ENCODE measurements at regions not wholly inside any gene's neighbourhood (a gene's known extent, or its start where the extent isn't known, plus 50 kb on each side); places are given as distances from the start of the nearest gene placed in this dataset.

DNA sequence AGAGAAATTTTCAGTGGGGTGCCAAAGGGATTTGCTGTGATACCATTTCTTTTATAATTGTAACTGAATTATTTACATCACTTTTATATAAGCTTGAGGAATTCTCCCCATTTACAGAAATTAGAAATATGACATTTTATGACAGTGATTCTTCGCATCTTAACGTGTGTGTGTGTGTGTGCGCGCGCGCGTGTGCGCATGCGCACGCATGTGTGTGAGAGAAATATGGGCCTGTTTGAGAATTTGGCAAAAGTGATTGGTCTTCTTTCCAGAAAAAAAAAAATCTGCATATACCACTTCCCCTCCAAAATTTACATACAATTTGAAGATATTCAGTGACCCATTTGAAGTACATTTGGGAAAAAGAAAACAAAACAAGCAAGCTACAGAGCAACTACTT, 190.7 kb upstream of the PDE4D start:
- TF ChIP-seq, protein P1, sequence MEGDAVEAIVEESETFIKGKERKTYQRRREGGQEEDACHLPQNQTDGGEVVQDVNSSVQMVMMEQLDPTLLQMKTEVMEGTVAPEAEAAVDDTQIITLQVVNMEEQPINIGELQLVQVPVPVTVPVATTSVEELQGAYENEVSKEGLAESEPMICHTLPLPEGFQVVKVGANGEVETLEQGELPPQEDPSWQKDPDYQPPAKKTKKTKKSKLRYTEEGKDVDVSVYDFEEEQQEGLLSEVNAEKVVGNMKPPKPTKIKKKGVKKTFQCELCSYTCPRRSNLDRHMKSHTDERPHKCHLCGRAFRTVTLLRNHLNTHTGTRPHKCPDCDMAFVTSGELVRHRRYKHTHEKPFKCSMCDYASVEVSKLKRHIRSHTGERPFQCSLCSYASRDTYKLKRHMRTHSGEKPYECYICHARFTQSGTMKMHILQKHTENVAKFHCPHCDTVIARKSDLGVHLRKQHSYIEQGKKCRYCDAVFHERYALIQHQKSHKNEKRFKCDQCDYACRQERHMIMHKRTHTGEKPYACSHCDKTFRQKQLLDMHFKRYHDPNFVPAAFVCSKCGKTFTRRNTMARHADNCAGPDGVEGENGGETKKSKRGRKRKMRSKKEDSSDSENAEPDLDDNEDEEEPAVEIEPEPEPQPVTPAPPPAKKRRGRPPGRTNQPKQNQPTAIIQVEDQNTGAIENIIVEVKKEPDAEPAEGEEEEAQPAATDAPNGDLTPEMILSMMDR (IDR thresholded peaks at IDR 0.05), result no peak
- TF ChIP-seq POLR2AphosphoS5 (IDR thresholded peaks at IDR 0.05), result no peak
- TF ChIP-seq EP300 (IDR thresholded peaks at IDR 0.05), result no peak
- no peak for TF ChIP-seq POLR2A (IDR thresholded peaks at IDR 0.05; ENCODE audit: low read depth)
